HG02642 (cell line): ENCODE measurements at regions not wholly inside any gene's neighbourhood (a gene's known extent, or its start where the extent isn't known, plus 50 kb on each side); places are given as distances from the start of the nearest gene placed in this dataset.
"Not testable (repeated sequence)": the region's sequence is repeated elsewhere in the genome, so short reads cannot be mapped to it uniquely, and the experiment has no call there.

Source experiments
- ATAC-seq: cut with Tn5 transposase; IDR thresholded peaks from one replicate; pipeline ENCODE4 v1.9.1; 2021; ENCODE audit warnings: mild to moderate bottlenecking; ENCODE audit not compliant: unreplicated experiment, poor library complexity

DNA sequence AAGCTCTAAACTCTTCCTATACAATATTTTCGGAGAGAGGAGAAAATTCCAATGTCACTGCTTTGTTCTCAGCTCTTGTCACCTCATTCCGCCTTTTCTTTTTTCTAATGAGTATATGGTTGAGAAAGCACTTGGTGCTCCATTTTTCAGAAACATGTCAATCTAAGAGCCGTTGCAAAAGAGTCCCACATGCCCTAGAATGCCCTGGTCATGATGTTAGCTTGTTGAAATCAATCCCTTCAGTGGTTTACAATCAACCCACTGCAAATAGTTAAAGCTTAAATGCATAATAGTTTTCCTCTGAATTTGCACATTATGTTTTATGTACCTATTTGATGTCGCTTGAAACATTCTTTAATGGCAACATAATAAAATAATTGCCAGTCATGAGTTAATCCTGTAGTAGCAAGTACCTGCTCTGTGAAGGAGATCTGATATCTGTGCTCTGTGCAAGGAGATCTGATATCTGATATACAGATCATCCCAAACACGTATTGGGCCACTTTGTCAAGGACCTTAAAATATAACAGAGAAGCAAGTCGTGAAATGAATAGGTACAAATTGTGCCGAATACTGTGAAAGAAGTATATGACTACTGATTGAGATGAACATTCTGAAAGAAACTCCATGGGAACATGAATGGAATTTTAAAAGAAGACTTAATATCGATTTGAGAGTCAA, 1633.5 kb downstream of the SUCLG1 start:
- ATAC-seq: no peak

DNA sequence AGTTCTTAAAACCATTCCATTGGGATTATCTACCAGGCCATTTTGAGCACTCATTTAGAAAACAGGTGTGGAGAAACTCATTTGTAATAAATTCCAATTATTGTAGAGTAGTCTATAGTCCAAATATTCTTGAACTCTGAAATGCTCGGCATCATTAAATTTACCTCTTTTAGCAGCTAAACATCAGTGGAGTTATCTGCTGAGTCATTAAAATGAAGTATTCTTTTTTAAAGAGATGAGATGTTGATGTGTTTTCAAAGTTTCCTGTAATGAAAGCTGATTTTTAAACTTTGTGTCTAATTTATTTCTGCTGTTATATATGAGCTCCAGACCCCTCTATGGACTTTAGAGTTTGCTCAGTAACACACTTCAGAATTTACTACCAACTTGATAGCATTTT, 1635.2 kb downstream of the SUCLG1 start:
- ATAC-seq: no peak

DNA sequence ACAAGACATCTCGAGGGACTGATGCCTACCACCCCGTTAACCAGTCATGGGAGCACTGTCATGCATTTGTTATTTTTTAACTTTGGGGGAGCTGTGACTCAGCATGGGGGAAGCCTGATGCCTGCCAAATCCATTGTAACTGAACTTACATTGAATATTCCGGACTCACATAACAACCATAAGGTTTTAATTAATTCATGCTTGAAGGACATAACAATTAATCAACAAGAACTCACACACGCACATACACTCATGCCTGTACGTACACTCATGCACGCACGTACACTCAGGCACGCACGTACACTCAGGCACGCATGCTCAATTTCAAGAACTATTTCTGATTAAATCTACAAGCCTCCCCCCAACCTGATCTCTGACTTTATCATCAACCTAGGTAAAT, 1639.1 kb downstream of the SUCLG1 start:
- no peak for ATAC-seq

DNA sequence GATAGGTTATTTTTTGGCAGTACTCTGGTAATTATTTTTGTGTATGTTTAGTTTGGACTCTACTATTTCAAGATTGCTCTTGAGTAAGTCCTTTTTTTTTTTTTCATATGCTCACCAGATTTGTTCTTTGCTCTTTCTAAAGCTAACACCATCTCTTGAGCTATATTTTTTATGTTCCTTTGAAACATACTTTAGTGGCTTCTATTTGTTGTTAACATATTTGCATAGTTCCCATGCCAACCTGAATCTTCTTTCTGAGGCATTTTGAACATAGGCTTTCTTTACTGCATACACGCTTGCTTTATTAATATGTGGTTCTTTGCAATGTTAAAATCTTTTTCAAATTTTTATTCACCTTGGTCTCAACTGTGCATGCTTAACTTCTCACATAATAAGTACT, 1644.9 kb downstream of the SUCLG1 start:
- ATAC-seq: no peak

DNA sequence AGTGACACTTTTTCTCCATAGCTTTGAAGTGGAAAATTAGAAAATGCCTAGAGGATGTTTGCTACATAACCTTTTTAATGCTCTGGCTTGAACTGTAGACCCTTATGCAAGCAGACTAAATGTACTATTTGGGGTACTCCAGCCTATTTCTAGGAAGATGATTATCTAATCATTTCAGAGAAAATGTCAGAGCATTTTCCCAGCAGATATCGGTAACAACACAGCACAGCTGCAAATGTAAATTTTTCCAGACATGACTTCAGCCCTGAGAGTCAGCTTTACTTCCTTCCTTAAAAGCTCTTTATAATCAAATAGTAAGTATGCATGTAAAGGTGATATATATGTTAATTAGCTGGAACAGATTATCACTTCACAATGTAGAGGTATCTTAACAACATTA, 1647.1 kb downstream of the SUCLG1 start:
- ATAC-seq: no peak

DNA sequence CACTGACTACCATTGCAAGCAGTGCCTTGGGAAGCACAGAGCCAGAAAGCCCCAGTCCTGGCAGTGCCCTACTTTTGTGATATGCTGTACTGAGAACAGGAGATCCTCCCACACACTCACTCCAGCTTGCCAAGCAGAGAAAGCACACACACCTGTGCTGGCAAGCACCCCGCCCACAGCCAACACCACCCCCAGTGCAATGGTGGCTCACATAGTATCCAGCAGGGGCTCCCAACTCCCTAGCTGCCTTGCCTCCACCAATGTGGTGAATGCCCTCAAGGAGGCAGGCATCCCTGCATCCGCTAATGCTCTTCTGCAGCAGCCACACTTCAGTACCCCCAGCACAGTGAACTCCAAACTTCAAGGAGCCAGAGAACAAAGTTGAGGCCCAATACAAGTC, 1655.8 kb downstream of the SUCLG1 start:
- no peak for ATAC-seq

DNA sequence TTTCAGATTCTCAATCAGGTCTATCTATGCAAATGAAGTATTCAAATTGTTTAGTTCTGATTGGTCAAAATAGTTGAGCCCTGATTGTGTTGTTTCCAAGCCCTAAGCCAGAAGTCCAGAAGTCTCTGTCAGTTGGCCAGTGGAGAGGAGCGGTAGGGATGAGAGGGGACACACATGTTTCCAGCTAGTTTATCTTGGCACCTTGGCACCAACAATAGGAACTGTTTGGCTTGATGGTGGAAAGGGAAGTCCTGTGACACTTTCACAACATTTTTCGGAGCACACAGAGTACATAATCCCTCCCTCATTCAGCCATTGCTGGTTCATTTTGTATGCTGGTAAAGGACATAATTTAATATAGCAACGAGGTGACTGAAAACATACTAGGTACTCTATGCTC, 1661.6 kb downstream of the SUCLG1 start:
- no peak for ATAC-seq

DNA sequence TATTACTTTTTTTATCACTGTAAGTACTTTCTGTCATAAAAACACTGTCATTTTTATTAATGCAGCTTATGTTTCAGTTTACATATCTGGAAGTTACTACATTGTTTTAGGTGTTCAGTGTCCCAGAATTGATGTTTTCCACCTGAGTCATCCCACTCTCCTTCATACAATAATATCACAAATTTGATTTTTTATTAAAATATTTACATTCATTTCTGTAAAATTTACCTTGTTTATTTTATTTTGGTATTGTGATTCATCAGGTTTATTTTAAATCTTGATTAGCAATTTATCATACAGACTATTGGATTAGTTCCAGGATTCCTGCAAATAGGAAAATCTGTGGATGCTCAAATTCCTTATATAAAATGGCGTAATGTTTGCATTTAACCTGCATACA, 1662.9 kb downstream of the SUCLG1 start:
- no peak for ATAC-seq

DNA sequence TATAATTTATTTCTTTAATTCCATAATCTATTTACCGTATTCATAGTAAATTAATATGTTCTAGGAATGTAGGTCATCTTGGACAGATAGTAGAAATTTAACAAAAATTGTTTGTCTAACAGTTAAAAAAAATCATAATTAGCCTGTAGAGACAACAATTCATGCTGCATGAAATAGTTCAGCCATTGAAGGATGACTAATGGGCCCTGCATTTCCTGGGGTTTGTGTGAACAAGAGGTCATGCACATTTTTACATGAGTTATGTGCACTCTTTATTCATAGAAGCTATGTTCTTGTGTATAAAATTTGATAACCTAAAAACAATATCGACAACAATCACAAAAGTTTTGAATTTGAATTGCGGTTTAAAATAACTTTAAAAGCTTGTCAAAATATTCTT, 1663.6 kb downstream of the SUCLG1 start:
- ATAC-seq: no peak

DNA sequence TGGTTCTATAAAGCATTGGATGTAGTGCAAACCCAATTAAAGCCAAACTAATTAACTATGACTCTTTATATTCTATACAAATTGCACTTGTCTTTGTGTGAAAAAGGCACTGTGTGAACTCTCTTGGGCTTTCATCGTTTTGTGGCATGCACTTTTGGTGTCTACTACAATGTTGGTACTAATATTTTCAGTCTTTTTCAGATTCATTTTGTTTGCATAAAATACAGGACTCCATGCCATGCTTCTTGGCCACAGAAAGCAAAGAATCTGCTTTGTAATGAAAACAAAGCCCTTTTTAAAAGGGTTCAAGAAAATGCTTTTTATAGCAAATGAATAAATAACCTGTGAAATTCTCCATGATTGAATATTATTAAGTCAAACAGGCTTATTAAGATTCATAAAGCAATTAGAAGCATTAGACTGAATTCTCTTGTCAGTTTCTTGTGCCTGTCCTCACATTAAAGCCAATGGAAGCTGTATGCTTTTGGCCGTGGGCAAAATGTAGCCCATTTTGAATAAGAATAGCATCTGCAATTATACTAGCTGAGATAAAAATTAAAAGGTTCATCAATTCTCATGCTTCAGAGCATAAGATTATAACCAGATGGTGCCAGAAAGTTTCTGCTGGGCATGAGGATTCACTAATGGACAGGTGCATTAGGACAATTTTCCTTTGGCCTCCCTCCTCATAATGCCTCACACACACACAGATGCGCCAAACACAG, 1665.2 kb downstream of the SUCLG1 start:
- no peak for ATAC-seq

DNA sequence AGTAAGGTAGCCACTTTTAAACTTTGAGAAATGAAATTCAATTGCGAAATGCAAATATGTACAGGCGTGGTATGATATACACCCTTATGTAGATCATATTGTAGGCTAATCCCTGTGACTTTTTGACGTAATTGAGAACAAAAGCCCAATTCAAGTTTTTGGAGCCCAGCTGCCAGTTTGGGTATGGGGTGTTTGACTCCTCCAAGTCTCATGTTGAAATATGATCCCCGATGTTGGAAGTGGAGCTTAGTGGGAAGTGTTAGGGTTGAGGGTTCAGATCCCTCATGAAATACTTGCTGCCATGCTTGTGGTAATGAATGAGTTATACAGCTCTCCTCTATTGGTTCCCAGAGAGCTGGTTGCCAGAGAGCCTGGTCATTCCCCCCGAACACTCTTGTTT, 1666.8 kb downstream of the SUCLG1 start:
- ATAC-seq: no peak

DNA sequence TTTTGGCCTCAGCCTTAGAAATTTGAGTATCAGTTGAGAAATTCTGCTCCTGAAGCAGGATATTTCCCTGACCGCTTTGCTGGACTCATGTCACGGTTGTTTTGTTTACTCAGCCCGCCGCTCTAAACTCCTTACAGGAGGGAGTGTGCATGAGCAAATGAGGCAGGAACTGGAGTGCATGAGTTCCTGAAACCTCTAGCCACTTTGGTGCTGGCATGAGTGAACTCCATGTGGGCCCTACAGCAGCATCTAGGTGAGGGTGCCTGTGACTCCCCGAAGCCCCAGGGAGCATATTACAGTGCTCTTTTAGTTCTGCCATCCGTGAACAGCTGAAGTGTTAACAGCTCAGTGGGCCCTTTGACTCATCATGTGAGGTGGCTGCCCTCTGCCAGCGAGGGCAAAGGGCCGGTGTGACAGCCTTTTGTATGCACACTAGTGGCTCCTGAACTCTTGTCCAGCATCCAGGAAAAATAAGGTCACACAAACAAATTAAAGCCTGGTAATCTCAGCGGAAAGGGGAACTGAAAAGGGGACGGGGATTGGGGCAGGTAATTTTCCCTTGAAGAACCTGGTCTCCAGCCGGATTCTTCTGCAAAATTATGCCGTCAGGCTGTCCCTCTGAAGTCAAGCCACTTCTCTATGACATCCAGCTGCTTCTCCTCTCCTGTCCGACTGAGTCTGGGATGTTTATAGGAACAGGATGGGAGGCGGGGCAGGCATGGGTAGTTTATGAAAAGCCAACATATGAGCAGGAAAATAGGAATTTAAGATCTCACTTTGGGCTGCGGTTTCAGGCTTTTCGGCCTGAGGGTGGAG, 1668.7 kb downstream of the SUCLG1 start:
- ATAC-seq: no peak

DNA sequence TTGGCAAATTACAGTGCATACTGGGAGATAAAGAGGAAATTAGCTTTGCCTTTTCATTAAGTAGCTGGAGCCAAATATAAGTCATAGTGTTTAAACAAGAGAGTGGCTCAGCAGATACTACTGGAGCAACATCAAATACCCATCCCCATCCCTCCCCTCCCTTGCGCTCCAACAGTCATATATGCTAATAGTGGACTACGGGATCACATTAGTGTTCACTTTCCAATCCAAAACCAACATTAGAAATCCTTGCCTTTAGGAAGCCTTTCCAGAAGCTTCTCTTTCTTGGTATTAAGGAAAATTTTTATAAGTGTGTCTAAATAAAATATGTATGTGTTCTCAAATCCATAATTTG, 1669.3 kb downstream of the SUCLG1 start:
- ATAC-seq: no peak

DNA sequence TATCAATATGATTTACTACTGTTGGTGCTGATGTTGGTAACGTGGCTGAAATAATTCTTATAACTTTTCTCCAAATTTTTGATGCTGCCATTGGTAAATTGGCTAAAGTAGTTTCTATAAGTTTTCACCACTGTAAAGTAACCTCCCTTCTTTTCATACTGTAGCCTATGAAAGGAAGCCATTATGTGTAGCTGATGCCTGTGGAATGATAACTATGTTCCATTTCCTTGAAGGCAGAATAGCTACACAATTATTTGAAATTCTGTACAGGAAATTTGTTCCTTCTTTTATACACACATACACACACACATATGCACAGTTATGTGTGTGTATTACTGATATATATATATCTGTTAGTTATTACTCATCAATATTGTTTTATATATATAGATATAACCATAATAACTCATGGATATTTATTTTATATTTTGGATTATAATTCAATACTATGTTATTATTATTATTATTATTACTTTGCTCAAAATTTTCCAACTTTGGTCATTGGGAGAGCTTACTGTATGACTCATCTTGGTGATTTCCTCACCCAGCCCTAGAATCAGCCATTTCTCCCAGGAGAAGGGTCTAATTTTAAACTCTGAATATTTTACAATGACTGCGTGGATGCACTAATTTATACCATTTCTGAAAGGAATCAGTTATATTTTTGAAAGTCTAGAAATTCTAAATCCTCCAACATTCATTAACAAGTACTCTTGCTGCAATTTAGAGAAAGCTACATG, 1677.7 kb downstream of the SUCLG1 start:
- no peak for ATAC-seq

DNA sequence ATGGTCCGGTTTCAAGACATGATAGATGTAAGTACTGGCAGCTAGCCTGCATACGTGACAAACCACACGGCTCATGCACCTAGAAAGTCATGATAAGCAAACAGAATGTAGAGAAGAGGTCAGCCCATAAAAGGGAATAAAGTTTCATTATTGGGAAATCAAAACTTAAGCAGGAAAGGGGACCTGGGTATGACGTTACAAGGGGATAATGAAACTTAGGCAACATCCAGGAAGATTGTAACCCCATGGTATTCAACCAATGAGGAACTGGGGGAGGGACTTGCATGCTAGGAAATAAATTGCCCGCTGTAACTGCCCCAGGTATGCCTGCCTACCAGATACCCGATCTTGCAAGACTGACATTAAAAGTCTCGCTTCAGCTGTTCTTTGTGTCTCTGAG, 1679.0 kb downstream of the SUCLG1 start:
- ATAC-seq: no peak

DNA sequence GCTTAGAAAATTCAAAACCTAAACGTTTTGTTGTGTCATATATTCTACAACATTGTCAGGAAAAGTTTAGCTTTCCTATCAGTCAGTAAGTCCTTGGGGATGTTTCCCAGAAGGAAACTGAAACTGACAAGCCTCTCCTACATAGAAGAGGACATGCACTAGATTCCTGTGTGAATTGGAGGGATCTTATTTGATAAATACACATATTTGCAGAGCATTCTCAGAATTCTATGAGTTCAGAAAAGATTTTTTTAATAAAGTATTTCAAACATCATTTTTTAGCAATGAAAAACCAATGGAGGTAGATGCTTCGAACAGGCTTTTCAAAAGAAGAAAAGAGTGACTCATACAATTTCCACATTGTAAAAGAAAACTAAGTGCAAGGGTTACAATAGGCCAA, 1706.7 kb downstream of the SUCLG1 start:
- ATAC-seq: no peak

DNA sequence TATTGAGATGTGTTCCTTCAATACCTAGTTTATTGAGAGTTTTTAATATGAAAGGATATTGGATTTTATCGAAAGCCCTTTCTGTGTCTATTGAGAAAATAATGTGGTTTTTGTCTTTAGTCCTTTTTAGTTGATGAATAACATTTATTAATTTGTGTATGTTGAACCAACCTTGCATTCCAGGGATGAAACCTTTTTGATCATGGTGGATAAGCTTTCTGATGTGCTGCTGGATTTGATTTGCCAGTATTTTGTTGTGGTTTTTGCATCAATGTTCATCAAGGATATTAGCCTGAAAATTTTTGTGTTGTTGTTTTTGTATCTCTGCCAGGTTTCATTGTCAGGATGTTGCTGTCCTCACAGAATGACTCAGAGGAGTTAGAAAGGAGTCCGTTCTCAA, 1710.4 kb downstream of the SUCLG1 start:
- no peak for ATAC-seq

DNA sequence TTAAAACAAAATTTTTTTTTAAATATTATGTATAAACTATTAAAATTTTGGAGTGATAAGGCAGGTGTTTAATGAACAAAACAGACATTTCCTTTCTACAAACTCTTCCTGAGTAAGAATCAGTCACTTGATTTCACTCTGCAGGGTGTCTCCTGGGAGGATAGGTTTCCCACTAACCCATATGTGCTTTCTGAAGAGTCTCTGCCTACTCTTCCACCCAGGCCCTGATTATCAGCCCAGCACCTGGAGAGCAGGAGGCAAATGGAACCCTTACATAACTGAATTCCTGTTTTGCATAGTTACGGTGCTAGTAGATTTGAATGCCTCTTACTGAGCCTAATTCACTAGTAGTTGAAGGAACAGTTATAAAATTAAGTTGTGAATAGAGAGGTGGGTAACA, 1718.6 kb downstream of the SUCLG1 start:
- no peak for ATAC-seq

DNA sequence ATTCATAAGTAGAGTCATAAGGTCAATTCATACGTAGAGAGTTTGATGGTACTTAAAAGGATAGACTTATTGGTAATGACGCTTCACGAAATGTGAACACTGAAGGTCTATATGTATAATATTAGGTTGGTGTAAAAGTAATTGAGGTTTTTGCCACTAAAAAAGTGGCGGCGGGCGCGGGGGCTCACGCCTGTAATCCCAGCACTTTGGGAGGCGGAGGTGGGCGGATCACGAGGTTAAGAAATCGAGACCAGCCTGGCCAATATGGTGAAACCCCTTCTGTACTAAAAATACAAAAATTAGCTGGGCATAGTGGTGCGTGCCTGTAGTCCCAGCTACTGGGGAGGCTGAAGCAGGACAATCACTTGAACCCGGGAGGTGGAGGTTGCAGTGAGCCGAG, 1721.1 kb downstream of the SUCLG1 start:
- ATAC-seq: not testable (repeated sequence)

DNA sequence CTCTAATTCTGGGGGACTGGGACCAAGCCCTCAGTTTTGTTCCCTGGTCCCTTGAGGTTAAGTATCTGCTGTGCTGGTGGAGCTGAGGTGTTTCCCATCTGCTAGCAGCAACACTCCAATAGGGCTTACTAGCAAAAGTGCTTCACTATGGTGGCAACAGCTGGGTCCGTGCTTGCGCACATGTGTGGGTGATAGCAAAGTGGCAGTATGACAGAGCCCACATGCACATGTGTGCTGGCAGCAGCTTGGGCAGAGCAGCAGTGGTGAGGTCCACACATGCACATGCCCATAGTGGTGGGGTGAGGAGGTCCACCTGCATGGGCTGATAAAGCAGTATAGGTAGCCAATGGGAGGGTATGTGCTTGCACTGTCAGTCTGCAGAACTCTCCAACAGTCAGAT, 1723.7 kb downstream of the SUCLG1 start:
- no peak for ATAC-seq

DNA sequence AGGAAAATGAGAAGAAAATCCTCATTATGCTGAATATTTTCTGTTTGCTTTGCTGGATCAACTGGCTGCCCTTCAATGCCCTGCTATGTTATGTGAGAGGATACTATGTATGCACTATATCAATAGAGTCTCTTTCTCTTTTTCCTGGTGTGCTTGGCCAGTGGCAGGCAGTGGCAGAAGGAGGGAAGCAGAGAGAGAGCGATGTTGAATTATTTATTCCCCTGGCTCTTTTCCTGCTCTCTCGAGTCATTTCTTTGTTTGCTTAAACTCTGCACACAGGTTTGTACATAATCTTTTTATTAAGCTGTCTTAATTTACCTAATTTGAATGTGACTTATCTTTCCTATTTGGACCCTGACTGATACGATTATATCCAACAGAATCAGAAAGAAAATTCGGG, 1727.3 kb downstream of the SUCLG1 start:
- no peak for ATAC-seq
